WTC11 (cell line): ENCODE measurements at regions not wholly inside any gene's neighbourhood (a gene's known extent, or its start where the extent isn't known, plus 50 kb on each side); places are given as distances from the start of the nearest gene placed in this dataset.

Experiments used
- ATAC-seq: fragments of 200-7000 bp; cut with Tn5 transposase; 2 replicates; pipeline ENCODE4 v1.10.0; 2021; ENCODE audit warnings: mild to moderate bottlenecking, moderate library complexity
- CTCF ChIA-PET: fragments of 300-600 bp; sonication (Branson Sonifier 250); formaldehyde crosslinking; loops from one replicate; lab custom pipeline; 2021; ENCODE audit warnings: antibody characterized with exemption; lab: Charles Lee
- POLR2A ChIA-PET: fragments of 350-600 bp; sonication (Branson Sonifier 250); formaldehyde crosslinking; loops from one replicate; lab custom pipeline; 2021; ENCODE audit warnings: antibody characterized with exemption; lab: Charles Lee
- DNase-seq: peaks from one replicate; pipeline ENCODE4 v3.0.0; 2021; ENCODE audit warnings: low spot score
- H3K27ac Mint-ChIP-seq: 2 replicates; pipeline ENCODE4 v1.8.0; 2021; ENCODE audit warnings: mixed read lengths
- H3K27me3 Mint-ChIP-seq: 2 replicates; pipeline ENCODE4 v1.8.0; 2021; ENCODE audit warnings: low read depth, mild to moderate bottlenecking, moderate library complexity, mixed read lengths
- H3K36me3 Mint-ChIP-seq: 2 replicates; pipeline ENCODE4 v1.8.0; 2021; ENCODE audit warnings: mixed read lengths
- H3K4me1 Mint-ChIP-seq: 2 replicates; pipeline ENCODE4 v1.8.0; 2022; ENCODE audit warnings: mixed read lengths
- H3K4me3 Mint-ChIP-seq: 2 replicates; pipeline ENCODE4 v1.8.0; 2021; ENCODE audit warnings: mild to moderate bottlenecking, moderate library complexity, mixed read lengths
- H3K9me3 Mint-ChIP-seq: 2 replicates; pipeline ENCODE4 v1.8.0; 2021; ENCODE audit warnings: mixed read lengths
- AR ChIP-seq: fragments of 250-450 bp; sonication (Bioruptor Pico); IDR thresholded peaks from 2 replicates; pipeline ENCODE4 v1.9.0; 2021; ENCODE audit warnings: mild to moderate bottlenecking
- CBFB ChIP-seq: sonication (generic); formaldehyde crosslinking; IDR thresholded peaks from 2 replicates; pipeline ENCODE4 v1.8.1; 2022; ENCODE audit warnings: mild to moderate bottlenecking, low read depth, missing genetic modification reagents
- E2F5 ChIP-seq: sonication (generic); formaldehyde crosslinking; IDR thresholded peaks from 2 replicates; pipeline ENCODE4 v1.8.1; 2022; ENCODE audit warnings: mild to moderate bottlenecking, moderate library complexity, missing genetic modification reagents
- ESRRA ChIP-seq: sonication (generic); formaldehyde crosslinking; IDR thresholded peaks from 2 replicates; pipeline ENCODE4 v1.8.1; 2022; ENCODE audit warnings: mild to moderate bottlenecking, missing genetic modification reagents, borderline replicate concordance
- FOXJ3 ChIP-seq: sonication (generic); formaldehyde crosslinking; IDR thresholded peaks from 2 replicates; pipeline ENCODE4 v1.9.0; 2021; ENCODE audit warnings: missing genetic modification reagents, mild to moderate bottlenecking, borderline replicate concordance
- FOXP4 ChIP-seq: sonication (generic); formaldehyde crosslinking; IDR thresholded peaks from 2 replicates; pipeline ENCODE4 v1.8.0; 2022; ENCODE audit warnings: mild to moderate bottlenecking, missing genetic modification reagents
- GRHL2 ChIP-seq: fragments of 250-450 bp; sonication (Bioruptor Pico); IDR thresholded peaks from 2 replicates; pipeline ENCODE4 v1.8.0; 2022; ENCODE audit warnings: mild to moderate bottlenecking, moderate library complexity; ENCODE audit not compliant: insufficient replicate concordance, severe bottlenecking
- IRF2 ChIP-seq: sonication (generic); formaldehyde crosslinking; IDR thresholded peaks from 2 replicates; pipeline ENCODE4 v1.8.0; 2022; ENCODE audit warnings: low read depth, missing genetic modification reagents, borderline replicate concordance
- JAZF1 ChIP-seq: fragments of 250-450 bp; sonication (Bioruptor Pico); IDR thresholded peaks from 2 replicates; pipeline ENCODE4 v1.9.0; 2021; ENCODE audit warnings: moderate library complexity, mild to moderate bottlenecking, inconsistent platforms
- MAX ChIP-seq: sonication (generic); formaldehyde crosslinking; IDR thresholded peaks from 2 replicates; pipeline ENCODE4 v1.8.0; 2022; ENCODE audit warnings: mild to moderate bottlenecking, missing genetic modification reagents
- MLX ChIP-seq: sonication (generic); formaldehyde crosslinking; IDR thresholded peaks from 2 replicates; pipeline ENCODE4 v1.8.1; 2023; ENCODE audit warnings: mild to moderate bottlenecking, missing genetic modification reagents, moderate library complexity
- NR1H2 ChIP-seq: sonication (generic); formaldehyde crosslinking; IDR thresholded peaks from 2 replicates; pipeline ENCODE4 v1.9.0; 2021; ENCODE audit warnings: mild to moderate bottlenecking, moderate library complexity, missing genetic modification reagents
- PRRX2 ChIP-seq: fragments of 250-450 bp; sonication (Bioruptor Pico); IDR thresholded peaks from 2 replicates; pipeline ENCODE4 v1.8.0; 2021; ENCODE audit warnings: mild to moderate bottlenecking
- RELA ChIP-seq: sonication (generic); formaldehyde crosslinking; IDR thresholded peaks from 2 replicates; pipeline ENCODE4 v1.8.1; 2022; ENCODE audit warnings: missing genetic modification reagents, mild to moderate bottlenecking, borderline replicate concordance
- SMAD3 ChIP-seq: sonication (generic); formaldehyde crosslinking; IDR thresholded peaks from 2 replicates; pipeline ENCODE4 v1.8.0; 2022; ENCODE audit warnings: missing genetic modification reagents, mild to moderate bottlenecking, borderline replicate concordance
- ZNF121 ChIP-seq: sonication (generic); formaldehyde crosslinking; IDR thresholded peaks from 2 replicates; pipeline ENCODE4 v1.8.0; 2023; ENCODE audit warnings: missing genetic modification reagents
- ZNF232 ChIP-seq: sonication (generic); formaldehyde crosslinking; IDR thresholded peaks from 2 replicates; pipeline ENCODE4 v1.8.0; 2022; ENCODE audit warnings: mild to moderate bottlenecking, missing genetic modification reagents
- ZNF281 ChIP-seq: sonication (generic); formaldehyde crosslinking; IDR thresholded peaks from 2 replicates; pipeline ENCODE4 v1.8.0; 2023; ENCODE audit warnings: mild to moderate bottlenecking, missing genetic modification reagents
- ZNF425 ChIP-seq: fragments of 250-450 bp; sonication (Bioruptor Pico); conservative IDR thresholded peaks from 2 replicates; pipeline ENCODE4 v1.9.0; 2021; ENCODE audit warnings: mild to moderate bottlenecking
- ZNF671 ChIP-seq: fragments of 250-450 bp; sonication (Bioruptor Pico); IDR thresholded peaks from 2 replicates; pipeline ENCODE4 v1.8.0; 2021; ENCODE audit warnings: mild to moderate bottlenecking

- TF ChIP-seq IRF2 (no peak), SMAD3 (CRISPR knock-in tag) (no peak), GRHL2 (CRISPR knock-in tag) (no peak), MAX (CRISPR knock-in tag) (no peak), RELA (CRISPR knock-in tag) (no peak), FOXJ3 (no peak)
These were observed 342.0 kb upstream of the GRAMD2B start (continued) for GRCh38 chr5:126081209-126081608.

- ATAC-seq, result no peak
- Mint-ChIP-seq H3K9me3 (peaks cover 47% of the 10 kb centered on the region), H3K4me3 (no peak overlapping the region), H3K4me1 (no peaks in the 10 kb centered on the region), H3K36me3 (peaks cover 29% of the 10 kb centered on the region), H3K27me3 (no peaks in the 10 kb centered on the region), H3K27ac (no peak overlapping the region)
- DNase-seq, result no peak
- ChIA-PET CTCF (no interaction called here), POLR2A (no interaction called here)
- TF ChIP-seq ZNF281 (CRISPR knock-in tag), result no peak
- TF ChIP-seq ESRRA (CRISPR knock-in tag), result no peak
- TF ChIP-seq AR (CRISPR knock-in tag), result no peak
- no peak for TF ChIP-seq ZNF232 (CRISPR knock-in tag)
- no peak for TF ChIP-seq ZNF671
- TF ChIP-seq NR1H2 (CRISPR knock-in tag), result no peak
- TF ChIP-seq CBFB (CRISPR knock-in tag), result no peak
These were observed 330.2 kb upstream of the GRAMD2B start for GRCh38 chr5:126093041-126093440.

GRCh38 chr5:126093718-126094117 lies 329.5 kb upstream of the GRAMD2B start:
- H3K9me3 Mint-ChIP-seq, result peaks cover 45% of the 10 kb centered on the region

GRCh38 chr5:126094991-126095390 lies 328.2 kb upstream of the GRAMD2B start:
- Mint-ChIP-seq H3K27ac (no peak overlapping the region), H3K9me3 (peaks cover 35% of the 10 kb centered on the region), H3K4me3 (no peak overlapping the region), H3K4me1 (no peaks in the 10 kb centered on the region), H3K27me3 (no peaks in the 10 kb centered on the region), H3K36me3 (peaks cover 24% of the 10 kb centered on the region)
- DNase-seq (no peak), ATAC-seq (no peak)
- ChIA-PET CTCF (no interaction called here), POLR2A (no interaction called here)
- no peak for TF ChIP-seq ESRRA (CRISPR knock-in tag)
- TF ChIP-seq FOXP4 (CRISPR knock-in tag), result no peak
- TF ChIP-seq PRRX2 (CRISPR knock-in tag), result no peak
- no peak for TF ChIP-seq E2F5
- TF ChIP-seq ZNF425, result no peak
- no peak for TF ChIP-seq MLX
- TF ChIP-seq ZNF121 (CRISPR knock-in tag), result no peak

More at GRCh38 chr5:126093718-126094117, 329.5 kb upstream of the GRAMD2B start:
- no peak overlapping the region for H3K4me3 Mint-ChIP-seq
- ATAC-seq (no peak), DNase-seq (no peak)
- no peak overlapping the region for H3K27ac Mint-ChIP-seq
- TF ChIP-seq JAZF1 (CRISPR knock-in tag), result no peak
- no peaks in the 10 kb centered on the region for H3K27me3 Mint-ChIP-seq
- H3K36me3 Mint-ChIP-seq, result peaks cover 29% of the 10 kb centered on the region
- ChIA-PET CTCF (no interaction called here), POLR2A (no interaction called here)
- H3K4me1 Mint-ChIP-seq, result no peaks in the 10 kb centered on the region
